ENCODE measurements at regions not wholly inside any gene's neighbourhood (a gene's known extent, or its start where the extent isn't known, plus 50 kb on each side); places are given as distances from the start of the nearest gene placed in this dataset.

- H3K4me2 ChIP-seq (ENCODE audit: low read length): no peak overlapping the region
These were observed 1441.8 kb downstream of the TBC1D22A start for GRCh38 chr22:48204296-48204695.

GRCh38 chr22:48199667-48200066, 1437.2 kb downstream of the TBC1D22A start:
- H3K27ac ChIP-seq (ENCODE audit: low read depth, low read length): no peak overlapping the region
- H3K4me1 ChIP-seq (ENCODE audit: control insufficient read depth, low read length): no peaks in the 10 kb centered on the region
- no peaks in the 10 kb centered on the region for H3F3A ChIP-seq (ENCODE audit: control insufficient read depth, insufficient read depth)
- no peak overlapping the region for H3K4me3 ChIP-seq (ENCODE audit: low read length)
- H3K36me3 ChIP-seq (ENCODE audit: control insufficient read depth, low read length): no peaks in the 10 kb centered on the region
- no peaks in the 10 kb centered on the region for H3K9me3 ChIP-seq (ENCODE audit: control insufficient read depth, insufficient read depth, low read length)
- no peaks in the 10 kb centered on the region for H3K9me2 ChIP-seq (replicated peaks; ENCODE audit: control insufficient read depth, low read length)
- H3K79me2 ChIP-seq (ENCODE audit: control insufficient read depth, low read length): no peaks in the 10 kb centered on the region
- TF ChIP-seq EZH2phosphoT487 (IDR thresholded peaks at IDR 0.05; ENCODE audit: borderline replicate concordance, low read length) (no peak), CTCF (IDR thresholded peaks at IDR 0.05; ENCODE audit: low read depth, low read length, poor library complexity, severe bottlenecking) (no peak)
- no peak overlapping the region for H3K4me2 ChIP-seq (ENCODE audit: low read length)
- H4K20me1 ChIP-seq (ENCODE audit: control insufficient read depth, insufficient read depth, low read depth, low read length): no peaks in the 10 kb centered on the region
- H3K27me3 ChIP-seq (ENCODE audit: control insufficient read depth, low read length): no peaks in the 10 kb centered on the region

More at GRCh38 chr22:48204296-48204695, 1441.8 kb downstream of the TBC1D22A start:
- Histone ChIP-seq H3K4me3 (ENCODE audit: low read length) (no peak overlapping the region), H3K9me3 (ENCODE audit: control insufficient read depth, insufficient read depth, low read length) (no peaks in the 10 kb centered on the region), H3K79me2 (ENCODE audit: control insufficient read depth, low read length) (no peaks in the 10 kb centered on the region), H3K27me3 (ENCODE audit: control insufficient read depth, low read length) (peaks cover 3% of the 10 kb centered on the region; the same call in 1 of the 2 replicates), H3K4me1 (ENCODE audit: control insufficient read depth, low read length) (no peaks in the 10 kb centered on the region), H3K27ac (ENCODE audit: low read depth, low read length) (no peak overlapping the region), H4K20me1 (ENCODE audit: control insufficient read depth, insufficient read depth, low read depth, low read length) (no peaks in the 10 kb centered on the region), H3K36me3 (ENCODE audit: control insufficient read depth, low read length) (no peaks in the 10 kb centered on the region), H3K9me2 (replicated peaks; ENCODE audit: control insufficient read depth, low read length) (no peaks in the 10 kb centered on the region), H3F3A (ENCODE audit: control insufficient read depth, insufficient read depth) (no peaks in the 10 kb centered on the region)
- no peak for TF ChIP-seq EZH2phosphoT487 (IDR thresholded peaks at IDR 0.05; ENCODE audit: borderline replicate concordance, low read length)
- TF ChIP-seq CTCF (IDR thresholded peaks at IDR 0.05; ENCODE audit: low read depth, low read length, poor library complexity, severe bottlenecking): no peak

- no peaks in the 10 kb centered on the region for H3K4me1 ChIP-seq (ENCODE audit: control insufficient read depth, low read length)
- H3K4me3 ChIP-seq (ENCODE audit: low read length): no peak overlapping the region
- no peaks in the 10 kb centered on the region for H3K36me3 ChIP-seq (ENCODE audit: control insufficient read depth, low read length)
- no peaks in the 10 kb centered on the region for H3K9me2 ChIP-seq (replicated peaks; ENCODE audit: control insufficient read depth, low read length)
- no peaks in the 10 kb centered on the region for H3K27me3 ChIP-seq (ENCODE audit: control insufficient read depth, low read length)
- no peaks in the 10 kb centered on the region for H3K9me3 ChIP-seq (ENCODE audit: control insufficient read depth, insufficient read depth, low read length)
- H3K27ac ChIP-seq (ENCODE audit: low read depth, low read length): no peak overlapping the region
- H3K79me2 ChIP-seq (ENCODE audit: control insufficient read depth, low read length): no peaks in the 10 kb centered on the region
- TF ChIP-seq CTCF (IDR thresholded peaks at IDR 0.05; ENCODE audit: low read depth, low read length, poor library complexity, severe bottlenecking) (no peak), EZH2phosphoT487 (IDR thresholded peaks at IDR 0.05; ENCODE audit: borderline replicate concordance, low read length) (no peak)
- H4K20me1 ChIP-seq (ENCODE audit: control insufficient read depth, insufficient read depth, low read depth, low read length): no peaks in the 10 kb centered on the region
- no peak overlapping the region for H3K4me2 ChIP-seq (ENCODE audit: low read length)
- no peaks in the 10 kb centered on the region for H3F3A ChIP-seq (ENCODE audit: control insufficient read depth, insufficient read depth)
These were observed 1436.3 kb downstream of the TBC1D22A start for GRCh38 chr22:48198489-48199459.
